ENCODE measurements at regions not wholly inside any gene's neighbourhood (a gene's known extent, or its start where the extent isn't known, plus 50 kb on each side); places are given as distances from the start of the nearest gene placed in this dataset.

- Histone ChIP-seq H2BK5ac (ENCODE audit: low read depth, low read length) (no peak overlapping the region), H4K8ac (ENCODE audit: extremely low read depth, insufficient read depth, low read length) (no peak overlapping the region), H3K23me2 (ENCODE audit: low read depth, low read length) (no peaks in the 10 kb centered on the region), H3K4me1 (replicated peaks in 1 of 4; ENCODE audit: control insufficient read depth in 3 of 4, insufficient read depth in 4 of 4, low read length in 3 of 4) (no peaks in the 10 kb centered on the region), H3K23ac (ENCODE audit: insufficient read length) (no peak overlapping the region), H3K4me3 (ENCODE audit: extremely low read depth in 1 of 4, insufficient read depth in 2 of 4, low read depth in 3 of 4, low read length in 4 of 4) (no peak overlapping the region), H3K79me2 (ENCODE audit: control insufficient read depth in 1 of 2, insufficient read depth in 2 of 2, low read length in 2 of 2) (no peaks in the 10 kb centered on the region), H3K36me3 (ENCODE audit: control insufficient read depth in 2 of 4, insufficient read depth in 4 of 4, low read length in 3 of 4) (no peaks in the 10 kb centered on the region), H3K4ac (replicated peaks; ENCODE audit: insufficient read length, low read depth, low read length) (no peak overlapping the region), H2BK120ac (replicated peaks; ENCODE audit: low read depth, low read length) (no peak overlapping the region), H4K20me1 (replicated peaks in 1 of 2; ENCODE audit: control insufficient read depth in 1 of 2, insufficient read depth in 2 of 2, low read length in 2 of 2) (no peaks in the 10 kb centered on the region), H3K4me2 (ENCODE audit: insufficient read depth in 1 of 2, low read depth in 2 of 2, low read length in 2 of 2) (no peak overlapping the region), H2BK15ac (ENCODE audit: low read length) (no peak overlapping the region), H3K14ac (ENCODE audit: insufficient read length) (no peak overlapping the region), H3K18ac (ENCODE audit: extremely low read depth, low read length) (no peak overlapping the region), H2BK20ac (ENCODE audit: low read length) (no peak overlapping the region), H3K79me1 (ENCODE audit: low read depth, low read length) (no peaks in the 10 kb centered on the region), H2AK5ac (ENCODE audit: low read depth, low read length) (no peak overlapping the region), H3K9me3 (ENCODE audit: insufficient read depth in 2 of 2, low read depth in 1 of 2, low read length in 1 of 2) (0 out of 4 replicates have a peak, but pooled peaks cover 0 to 4% of the 10 kb centered on the region in 2 experiments), H3K56ac (replicated peaks; ENCODE audit: insufficient read length, low read depth, low read length) (no peak overlapping the region), H3K27me3 (replicated peaks in 1 of 4; ENCODE audit: control insufficient read depth in 3 of 4, extremely low read depth in 1 of 4, insufficient read depth in 3 of 4, low read length in 3 of 4) (no peaks in the 10 kb centered on the region), H2AFZ (ENCODE audit: low read length) (no peak overlapping the region), H3K9ac (replicated peaks in 1 of 4; ENCODE audit: extremely low read depth in 1 of 4, low read depth in 3 of 4, low read length in 3 of 4) (no peak overlapping the region), H4K91ac (replicated peaks; ENCODE audit: insufficient read length, low read length) (no peak overlapping the region), H3K27ac (ENCODE audit: low read depth, low read length) (no peak overlapping the region), H2BK12ac (ENCODE audit: low read depth, low read length) (no peak overlapping the region), H4K5ac (ENCODE audit: insufficient read length, low read depth, low read length) (no peak overlapping the region)
- ChIA-PET CTCF (ENCODE audit: partially characterized antibody) (no interaction called here), POLR2A (ENCODE audit: partially characterized antibody) (no interaction called here)
- TF ChIP-seq TAF1 (IDR thresholded peaks at IDR 0.05; ENCODE audit: low read depth, low read length) = no peak
- TF ChIP-seq GABPA (IDR thresholded peaks at IDR 0.05; ENCODE audit: borderline replicate concordance, insufficient read depth, low read length) = no peak
- no peak for TF ChIP-seq YY1 (IDR thresholded peaks at IDR 0.05; ENCODE audit: low read depth, low read length)
- DNase-seq (ENCODE audit: low read depth in 1 of 2, low spot score in 2 of 2) (no peak), FAIRE-seq (no peak)
- WGBS, 2 experiments (ENCODE audit: extremely low coverage in 1 of 2, insufficient coverage in 1 of 2, insufficient read length in 1 of 2, insufficient replicate concordance in 2 of 2, low coverage in 1 of 2, low lambda C conversion rate in 2 of 2, missing lambda C conversion rate in 1 of 2) = 100% methylated on average over 1 of the region's 1 CpG; no CpG with 5 or more reads in 1 of the 2 experiments
Observed at GRCh38 chr7:46446151-46446550, 525.1 kb upstream of the IGFBP3 start.

All from H1 (cell line).